IPS-NIHi7 (cell line): ENCODE measurements at regions not wholly inside any gene's neighbourhood (a gene's known extent, or its start where the extent isn't known, plus 50 kb on each side); places are given as distances from the start of the nearest gene placed in this dataset.
A peak's percentile ranks its signal among the peaks of the same experiment; 100 is the strongest.

Source experiments
- DNase-seq: peaks from one replicate; pipeline ENCODE4 v3.0.0; 2012; ENCODE audit warnings: mixed read lengths; ENCODE audit errors: extremely low spot score

- DNase-seq = no peak
Observed at GRCh38 chr2:18136881-18137475, 258.5 kb downstream of the KCNS3 start.

DNA sequence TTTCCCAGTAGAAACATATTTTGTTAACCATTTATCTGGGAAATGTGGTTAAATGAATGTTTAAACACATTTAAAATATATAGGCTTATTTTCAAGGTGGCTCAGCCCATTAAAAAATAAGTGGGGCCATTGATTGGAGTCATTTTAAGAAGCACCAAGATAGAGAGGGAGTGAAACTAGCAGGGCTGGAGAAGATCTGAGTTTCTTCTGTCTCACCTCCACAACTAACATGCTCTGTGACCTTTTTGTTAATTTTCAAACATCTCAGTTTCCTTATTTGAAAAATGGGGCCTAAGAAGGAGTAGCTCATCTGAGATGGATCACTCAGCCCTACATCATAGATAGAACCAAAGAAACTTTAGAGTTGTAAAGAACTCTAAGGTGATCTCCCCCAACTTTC, 254.8 kb downstream of the KCNS3 start:
- DNase-seq = no peak

DNA sequence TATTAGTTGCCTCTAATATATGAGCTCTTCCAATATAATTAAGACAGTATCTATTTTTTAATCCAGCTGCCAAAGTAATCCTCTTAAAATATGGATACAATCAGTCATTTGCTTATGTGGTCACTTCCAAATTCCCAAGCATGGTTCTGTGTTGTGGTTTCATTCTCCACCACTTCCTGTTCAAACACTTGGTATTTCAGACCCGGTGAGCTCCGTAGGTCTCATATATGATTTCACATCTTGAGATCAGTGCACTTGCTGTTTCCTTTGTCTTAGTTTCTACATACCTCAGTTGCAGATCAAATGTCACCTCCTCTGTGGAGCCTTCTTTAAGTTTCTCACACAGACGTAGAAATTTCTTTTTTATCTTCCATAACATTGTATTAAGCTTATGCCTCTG, 254.2 kb downstream of the KCNS3 start:
- no peak for DNase-seq

DNA sequence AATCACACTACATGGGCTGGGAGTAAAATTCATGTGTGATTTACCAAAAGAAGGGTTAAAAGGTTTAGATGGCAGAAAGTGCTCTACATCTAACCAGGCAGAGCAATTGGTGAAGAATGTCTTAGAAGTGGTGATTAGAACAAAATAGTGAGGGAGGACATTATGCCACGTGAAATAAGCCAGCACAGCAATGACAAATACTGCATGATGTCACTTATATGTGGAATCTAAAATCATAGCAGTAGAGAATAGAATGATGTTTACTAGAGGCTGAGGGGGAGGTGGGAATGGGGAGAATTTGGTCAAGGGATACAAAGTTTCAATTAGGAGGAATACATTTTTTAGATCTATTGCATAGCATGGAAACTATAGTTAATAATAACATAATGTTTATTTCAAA, 253.3 kb downstream of the KCNS3 start:
- DNase-seq = no peak

GRCh38 chr2:18129348-18129747, 250.9 kb downstream of the KCNS3 start:
- no peak for DNase-seq

- no peak for DNase-seq
Observed at GRCh38 chr2:18125303-18125702, 246.8 kb downstream of the KCNS3 start.

DNA sequence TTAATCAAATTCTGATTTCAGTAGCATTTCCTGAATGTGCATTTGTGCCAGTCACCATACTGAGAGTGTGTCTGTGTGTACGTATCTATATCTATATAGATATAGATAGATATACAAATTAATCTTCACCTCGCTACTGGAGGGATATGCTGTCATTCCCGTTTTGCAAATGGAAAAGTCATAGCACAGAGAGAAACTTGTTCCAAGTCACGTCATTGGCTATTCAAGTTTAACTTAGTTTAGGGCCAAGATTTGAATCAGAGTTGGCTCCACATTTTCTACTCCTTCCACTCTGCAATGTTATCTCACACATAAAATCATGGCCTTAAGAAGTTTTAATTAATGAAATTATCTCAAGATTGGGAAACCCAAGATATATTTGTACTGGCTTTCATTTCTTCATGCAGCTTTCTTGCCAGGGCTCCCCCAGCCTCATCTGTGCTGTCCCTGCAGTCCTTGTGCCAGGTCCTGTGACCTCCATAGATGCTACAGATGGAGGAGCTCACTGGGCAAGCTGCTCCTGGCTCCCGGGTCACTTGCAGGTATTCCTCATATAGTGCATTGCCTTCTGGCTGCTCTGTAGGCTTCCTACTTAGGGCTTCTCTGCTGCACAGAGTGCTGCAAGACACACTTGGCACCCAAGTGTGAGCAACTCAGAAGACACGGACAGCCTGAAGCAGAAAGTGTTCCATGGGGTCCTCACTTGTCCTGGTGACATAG, 245.8 kb downstream of the KCNS3 start:
- DNase-seq = no peak

DNA sequence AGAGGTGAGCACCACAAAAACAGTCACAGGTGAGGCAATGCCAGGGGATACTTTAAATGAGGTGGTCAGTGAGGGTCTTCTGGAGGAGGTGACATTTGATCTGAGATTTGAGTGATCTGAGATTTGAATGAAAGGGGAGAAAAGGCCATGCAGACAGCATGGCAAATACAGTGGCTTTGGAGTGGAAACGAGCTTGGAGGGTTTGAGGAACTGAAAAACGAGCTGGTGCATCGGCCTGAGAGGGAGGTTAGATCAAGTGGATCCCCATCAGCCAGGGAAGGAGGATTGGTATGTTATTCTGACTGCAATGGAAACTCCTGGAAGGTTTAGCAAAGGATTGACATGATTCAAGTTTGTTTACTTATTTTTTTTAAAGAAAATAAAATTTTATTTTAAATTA, 245.1 kb downstream of the KCNS3 start:
- no peak for DNase-seq

DNA sequence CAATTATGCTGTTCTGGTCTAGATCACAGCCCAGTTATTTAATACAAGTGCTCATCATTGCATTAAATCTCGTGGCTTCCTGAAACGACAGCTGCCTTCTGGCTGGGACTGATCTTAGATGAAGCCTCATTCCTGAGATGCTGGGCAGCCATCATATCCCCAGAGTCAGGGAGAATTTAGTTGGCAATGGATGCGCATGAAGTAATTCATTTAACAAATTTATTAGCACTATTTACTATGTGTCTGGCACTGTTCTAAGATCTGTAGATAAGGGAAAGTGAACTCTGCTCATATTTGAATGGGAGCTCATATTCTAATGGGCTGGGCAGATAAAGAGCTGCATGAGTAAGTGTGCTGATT, 244.7 kb downstream of the KCNS3 start:
- DNase-seq = no peak

DNA sequence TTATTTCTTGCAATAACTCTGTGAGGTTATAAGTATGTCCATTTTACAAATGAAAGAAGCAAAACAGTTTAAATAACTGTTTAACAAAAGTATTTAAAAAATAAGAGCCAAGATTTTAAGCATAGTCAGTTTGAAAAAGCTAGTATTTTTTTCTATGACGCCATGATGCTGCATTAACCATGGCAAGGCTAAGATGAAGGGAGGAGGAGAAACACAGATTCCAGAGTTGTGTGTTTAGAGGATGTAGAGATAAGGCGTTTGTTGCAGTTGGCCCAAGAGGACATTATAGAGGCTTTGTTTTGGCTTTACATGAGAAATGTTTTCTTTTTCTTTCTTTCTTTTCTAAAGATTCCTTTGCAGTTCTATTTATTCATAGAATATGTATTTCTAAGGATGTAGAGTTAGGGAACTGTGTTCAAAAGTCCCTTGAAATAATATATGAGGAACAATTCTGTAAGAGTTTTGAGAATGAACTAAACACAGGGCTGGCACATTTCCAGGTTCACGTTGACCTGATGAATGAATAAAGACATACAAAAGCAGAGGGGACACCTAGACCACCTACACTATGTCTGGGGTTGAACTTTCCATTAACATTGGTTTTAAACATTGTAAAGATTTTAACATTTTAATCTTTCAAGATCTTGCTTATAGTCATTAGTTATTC, 244.2 kb downstream of the KCNS3 start:
- DNase-seq = no peak

DNA sequence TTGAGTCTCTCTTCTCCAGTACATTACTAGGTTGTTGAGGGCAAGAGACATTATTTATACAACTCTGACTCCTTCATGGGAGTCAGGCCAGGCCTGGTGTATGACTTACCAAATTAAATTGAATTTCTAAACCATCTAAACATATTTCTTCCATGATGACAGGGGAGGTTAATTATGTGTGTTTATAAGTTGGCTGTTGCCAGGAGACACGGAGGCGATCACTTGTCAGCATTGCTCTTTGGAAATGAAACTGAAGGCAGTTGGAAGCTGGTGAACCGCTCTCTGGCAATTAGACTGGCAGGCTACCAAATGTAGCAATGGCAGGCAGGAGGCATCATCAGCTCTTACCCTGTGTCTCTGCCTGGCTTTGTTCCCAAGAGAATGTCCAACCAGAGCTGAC, 241.4 kb downstream of the KCNS3 start:
- no peak for DNase-seq

DNA sequence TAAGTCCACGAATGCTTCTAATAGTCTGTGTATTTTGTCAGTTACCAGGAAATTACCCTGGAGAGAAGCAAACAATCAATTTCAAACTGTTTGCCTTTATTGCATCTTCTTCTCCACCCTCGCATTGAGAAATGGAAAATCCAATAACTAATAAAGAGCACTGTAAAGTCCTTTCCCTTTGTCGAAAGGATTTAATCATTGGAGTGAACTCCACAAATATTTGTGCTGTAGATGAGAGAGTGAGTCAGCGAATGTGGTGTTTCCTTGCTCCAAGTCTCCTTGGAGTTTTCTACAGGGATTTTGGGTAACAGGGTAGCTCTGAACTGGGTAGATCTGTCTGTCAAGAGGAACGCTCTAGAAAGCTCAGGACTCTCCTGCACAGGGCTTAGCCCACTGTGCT, 240.2 kb downstream of the KCNS3 start:
- DNase-seq = no peak

DNA sequence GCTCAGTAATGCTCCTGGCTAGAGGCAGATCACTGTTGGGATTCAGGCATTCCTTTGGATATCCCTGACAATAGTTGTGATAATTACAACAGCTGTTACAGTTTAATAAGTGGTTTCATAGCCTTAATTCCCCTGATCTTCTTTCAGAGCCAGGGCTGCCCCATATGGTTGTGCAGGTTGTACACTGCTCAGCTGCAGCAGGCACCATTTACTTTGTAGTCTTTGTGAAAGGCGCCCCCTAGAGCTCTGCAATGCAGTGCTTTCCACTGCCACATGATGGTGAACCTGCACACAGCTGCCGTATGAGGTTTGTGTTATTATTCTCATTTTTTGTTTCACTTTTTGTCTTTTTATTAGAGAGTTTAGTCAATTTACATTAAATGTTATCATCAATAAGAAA, 239.1 kb downstream of the KCNS3 start:
- peak; percentile 72 for DNase-seq

DNA sequence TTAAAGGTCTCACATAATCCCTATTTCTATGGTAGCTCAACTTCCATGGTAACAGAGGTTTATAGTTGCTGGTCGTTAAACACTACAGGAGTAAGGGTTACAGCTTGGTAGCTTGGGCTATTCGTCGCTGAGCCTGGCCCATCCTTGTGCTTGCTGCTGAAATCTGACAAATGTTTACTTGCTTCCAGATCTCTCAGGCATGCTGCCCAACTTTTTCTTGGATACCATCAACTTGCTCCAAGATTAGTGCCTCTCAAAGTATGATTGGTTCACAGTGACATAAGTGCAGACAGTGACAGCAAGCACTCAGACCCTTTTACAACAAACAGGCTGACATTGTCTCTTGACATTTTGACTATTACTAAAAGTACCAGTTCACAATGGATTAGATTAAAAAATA, 231.8 kb downstream of the KCNS3 start:
- DNase-seq = no peak

- DNase-seq = no peak
Observed at GRCh38 chr2:18106841-18107240, 228.4 kb downstream of the KCNS3 start.

GRCh38 chr2:18105929-18106328, 227.5 kb downstream of the KCNS3 start:
- no peak for DNase-seq

DNA sequence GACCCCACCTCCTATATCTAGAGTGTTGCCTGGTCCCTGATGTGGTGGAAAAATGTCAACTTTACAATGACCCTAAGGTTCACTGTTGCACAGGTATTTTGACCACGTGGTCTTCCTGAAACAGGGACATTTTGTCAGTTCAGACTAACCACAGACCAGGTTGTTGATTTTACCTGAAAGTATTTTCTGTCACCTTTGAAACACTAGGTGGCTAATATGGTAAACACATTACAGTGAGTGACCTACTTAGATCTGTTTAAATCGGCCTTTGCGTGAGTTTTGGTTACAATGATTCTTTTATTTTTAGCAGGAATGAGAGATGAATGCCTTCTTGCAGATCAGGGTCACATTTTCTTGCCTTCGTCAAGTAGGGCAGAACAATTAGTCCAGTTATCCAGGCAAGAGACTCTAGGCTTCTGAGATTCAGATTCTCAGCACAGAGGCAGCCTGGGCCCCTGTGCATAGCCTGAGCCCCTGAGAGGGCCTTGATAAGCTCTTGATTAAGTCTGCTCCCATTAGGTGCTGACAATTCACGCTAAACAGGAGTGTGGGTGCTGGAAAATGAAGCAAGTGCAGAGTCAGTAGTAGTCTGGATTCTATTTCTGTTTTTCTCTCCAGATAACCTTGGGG, 226.2 kb downstream of the KCNS3 start:
- no peak for DNase-seq

GRCh38 chr2:18096836-18097405, 218.5 kb downstream of the KCNS3 start:
- no peak for DNase-seq

DNA sequence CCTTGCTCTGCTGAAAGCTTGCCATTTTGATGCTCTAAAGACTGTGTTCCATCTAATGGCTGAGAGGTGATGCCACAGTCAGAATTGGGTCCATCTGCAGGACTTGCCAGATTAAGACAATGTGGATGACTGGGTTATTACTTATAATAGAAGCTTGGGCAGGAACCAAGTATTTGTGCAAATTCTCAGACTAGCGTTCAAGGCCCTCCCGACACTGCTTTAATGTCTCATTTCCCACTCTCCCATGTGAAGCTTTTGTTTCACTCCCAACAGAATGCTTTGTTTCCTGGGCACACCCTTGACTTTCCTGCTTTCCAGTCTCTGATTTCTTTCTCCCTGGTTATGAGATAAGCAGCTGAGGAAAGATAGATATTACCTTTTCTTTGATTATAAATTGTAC, 215.8 kb downstream of the KCNS3 start:
- DNase-seq = no peak

DNA sequence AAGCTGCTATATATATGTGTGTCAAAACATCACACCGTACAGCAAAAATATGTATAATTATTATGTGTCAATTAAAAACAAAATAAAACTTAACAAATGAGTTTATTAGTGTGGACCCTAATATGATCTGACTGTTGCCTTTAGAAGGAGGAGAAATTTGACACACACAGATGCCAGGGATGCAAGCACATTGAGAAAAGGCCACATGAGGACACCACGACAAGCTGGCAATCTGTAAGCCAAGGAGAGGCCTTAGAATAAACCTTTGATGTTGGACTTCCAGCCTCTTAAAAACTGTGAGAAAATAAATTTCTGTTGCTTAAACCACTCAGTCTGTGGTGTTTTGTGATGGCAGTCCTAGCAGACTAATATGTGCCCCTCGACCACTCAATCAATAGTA, 214.7 kb downstream of the KCNS3 start:
- DNase-seq = no peak

DNA sequence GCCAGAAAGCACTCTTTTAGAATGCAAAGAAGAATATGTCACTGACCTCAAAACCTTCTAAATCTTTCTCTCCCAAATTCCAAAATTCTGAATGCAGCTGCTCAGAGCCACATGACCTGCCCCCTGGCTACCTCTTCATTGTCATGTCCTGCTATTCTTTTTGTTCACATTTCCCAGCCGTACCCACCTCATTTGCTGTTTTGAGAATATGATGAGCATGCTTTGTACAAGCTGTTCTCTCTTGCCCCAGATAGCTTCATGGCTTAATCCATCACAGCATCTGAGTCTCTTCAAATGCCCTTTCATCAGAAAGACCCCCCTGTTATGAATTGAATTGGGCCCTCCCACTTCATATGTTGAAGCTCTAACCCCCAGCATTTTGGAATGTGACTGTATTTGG, 214.3 kb downstream of the KCNS3 start:
- no peak for DNase-seq

DNA sequence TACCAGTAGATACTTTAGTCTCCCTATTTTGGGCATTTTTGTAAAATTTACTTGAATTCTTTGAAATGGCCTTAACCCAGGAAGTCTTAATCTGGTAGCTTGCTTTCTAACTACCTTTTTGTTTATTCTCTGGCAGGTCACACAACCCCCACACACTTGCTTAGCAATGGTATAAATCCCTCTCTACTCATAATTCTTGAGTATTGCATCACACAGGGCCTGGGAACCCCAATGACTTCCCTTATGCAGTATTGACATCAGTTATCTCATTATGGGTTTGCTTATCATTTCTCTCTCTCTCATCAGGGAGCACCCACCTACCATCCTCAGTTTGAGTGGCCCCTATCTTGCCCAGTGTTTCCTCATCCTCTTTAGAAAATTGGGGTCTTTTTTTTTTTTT, 207.1 kb downstream of the KCNS3 start:
- no peak for DNase-seq

DNA sequence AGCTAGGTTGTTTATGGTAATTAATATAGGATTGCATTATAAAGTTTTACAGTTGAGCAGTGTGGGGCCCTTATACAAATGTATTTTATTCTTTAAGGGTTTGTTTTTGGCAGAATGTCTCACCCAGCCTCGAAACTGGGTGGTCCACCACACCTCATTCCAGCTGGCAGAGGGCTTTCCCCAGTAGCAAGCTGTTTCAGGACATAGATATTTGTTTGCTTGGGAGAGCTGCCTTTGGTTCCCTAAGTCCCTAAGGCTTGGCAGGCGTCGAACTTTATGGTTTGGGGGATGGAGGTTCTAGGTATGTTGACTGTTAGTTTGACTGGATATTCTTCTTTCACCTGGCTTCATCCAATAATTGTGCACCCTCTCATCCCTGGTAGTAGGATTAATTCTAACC, 205.9 kb downstream of the KCNS3 start:
- DNase-seq = no peak
